ENCODE measurements at regions not wholly inside any gene's neighbourhood (a gene's known extent, or its start where the extent isn't known, plus 50 kb on each side); places are given as distances from the start of the nearest gene placed in this dataset.

DNA sequence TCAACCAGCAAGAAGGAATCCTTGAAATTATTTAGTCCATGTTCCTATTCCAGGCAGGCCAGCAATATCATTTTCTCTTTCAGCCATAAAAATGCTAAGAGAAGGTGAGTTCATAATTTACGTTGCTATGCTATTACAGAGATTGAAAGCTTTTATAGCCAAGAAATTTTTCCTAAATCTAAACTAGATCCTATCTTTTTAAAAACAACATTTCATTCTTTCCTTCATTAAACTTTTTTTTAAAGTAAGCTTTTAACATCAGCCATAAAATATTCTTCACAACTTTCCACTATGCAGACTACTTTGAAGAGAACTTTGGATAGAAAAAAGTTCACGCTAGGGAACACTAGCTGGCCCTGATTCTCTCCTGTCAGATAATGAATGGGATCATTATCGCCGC lies 159.8 kb downstream of the RPS12 start:
- no peaks in the 10 kb centered on the region for H3K36me3 ChIP-seq
- no peak overlapping the region for H3K27ac ChIP-seq
- WGBS, 5 donors = 78 to 91% (median 85%) methylated on average over 4 of the region's 4 CpGs
- TF ChIP-seq CTCF (IDR thresholded peaks at IDR 0.05 in 8 of 11, conservative IDR thresholded peaks at IDR 0.05 in 3 of 11) (no peak), POLR2AphosphoS5 (IDR thresholded peaks at IDR 0.05) (no peak), POLR2A (IDR thresholded peaks at IDR 0.05) (no peak)
- H3K4me3 ChIP-seq = no peak overlapping the region
- intact Hi-C loops (cut with DNase I; ENCODE audit: low total_unique reads) = no loop called here
- no peak for DNase-seq
- H3K27me3 ChIP-seq (replicated peaks in 1 of 7) = peaks cover 0 to 25% (median 0%) of the 10 kb centered on the region in 7 donors
- H3K4me1 ChIP-seq = no peaks in the 10 kb centered on the region
- H3K9me3 ChIP-seq = no peaks in the 10 kb centered on the region

DNA sequence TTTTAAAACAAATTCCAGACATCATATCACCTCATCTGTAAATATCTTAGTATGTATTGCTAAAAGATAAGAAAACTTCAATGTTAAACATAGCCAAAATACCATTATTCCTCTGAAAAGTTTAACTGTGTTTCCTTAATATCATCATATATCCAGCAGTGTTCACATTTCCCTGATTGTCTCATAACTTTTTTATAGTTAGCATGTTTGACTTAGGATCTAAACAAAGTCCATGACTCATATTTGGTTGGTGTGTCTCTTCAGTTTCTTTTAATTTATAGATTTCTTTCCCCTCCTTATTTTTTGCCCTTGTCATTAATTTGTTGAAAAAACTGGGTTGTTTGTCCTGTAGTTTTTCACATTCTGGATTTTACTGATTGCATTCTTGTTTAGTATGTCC lies 163.0 kb downstream of the RPS12 start:
- Histone ChIP-seq H3K27ac (no peak overlapping the region), H3K4me1 (no peaks in the 10 kb centered on the region), H3K27me3 (replicated peaks in 1 of 7) (peaks cover 0 to 6% (median 0%) of the 10 kb centered on the region in 7 donors), H3K9me3 (peaks cover 0 to 6% (median 0%) of the 10 kb centered on the region in 8 donors), H3K36me3 (no peaks in the 10 kb centered on the region), H3K4me3 (no peak overlapping the region)
- no peak for DNase-seq
- intact Hi-C loops (cut with DNase I; ENCODE audit: low total_unique reads) = no loop called here
- TF ChIP-seq CTCF (IDR thresholded peaks at IDR 0.05 in 8 of 11, conservative IDR thresholded peaks at IDR 0.05 in 3 of 11) (no peak), POLR2AphosphoS5 (IDR thresholded peaks at IDR 0.05) (no peak), POLR2A (IDR thresholded peaks at IDR 0.05) (no peak)

DNA sequence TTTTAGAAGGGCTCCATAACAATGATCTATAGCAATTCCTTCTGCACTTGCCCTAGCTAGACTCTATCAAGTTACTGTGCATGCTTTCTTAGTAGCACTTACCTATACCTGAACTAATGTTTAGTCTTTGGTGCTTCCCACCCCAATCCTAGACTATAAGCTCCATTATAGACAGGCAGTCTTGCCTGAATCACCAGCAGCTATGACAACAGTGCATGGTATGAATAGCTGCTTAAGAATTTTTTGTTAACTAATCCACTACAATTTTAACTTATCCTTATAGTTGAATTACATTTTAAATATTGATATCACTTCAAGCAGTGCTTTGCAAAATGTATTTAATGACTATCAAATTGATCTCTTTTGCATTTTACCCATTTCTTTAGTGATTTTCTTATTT lies 164.3 kb downstream of the RPS12 start:
- H3K27ac ChIP-seq = no peak overlapping the region
- H3K4me1 ChIP-seq = no peaks in the 10 kb centered on the region
- H3K4me3 ChIP-seq = no peak overlapping the region
- intact Hi-C loops (cut with DNase I; ENCODE audit: low total_unique reads) = no loop called here
- H3K27me3 ChIP-seq (replicated peaks in 1 of 7) = peaks cover 0 to 6% (median 0%) of the 10 kb centered on the region in 7 donors
- no peak for TF ChIP-seq CTCF (IDR thresholded peaks at IDR 0.05 in 8 of 11, conservative IDR thresholded peaks at IDR 0.05 in 3 of 11)
- no peak for TF ChIP-seq POLR2A (IDR thresholded peaks at IDR 0.05)
- no peak for TF ChIP-seq POLR2AphosphoS5 (IDR thresholded peaks at IDR 0.05)
- H3K36me3 ChIP-seq = no peaks in the 10 kb centered on the region
- DNase-seq = no peak
- peaks cover 0 to 8% (median 0%) of the 10 kb centered on the region in 8 donors for H3K9me3 ChIP-seq

- 80 to 87% (median 84%) methylated on average over 2 of the region's 2 CpGs for WGBS, 5 donors
- Histone ChIP-seq H3K4me3 (no peak overlapping the region), H3K9me3 (no peaks in the 10 kb centered on the region), H3K27ac (no peak overlapping the region), H3K36me3 (no peaks in the 10 kb centered on the region), H3K4me1 (no peaks in the 10 kb centered on the region), H3K27me3 (replicated peaks in 1 of 7) (peaks cover 0 to 11% (median 0%) of the 10 kb centered on the region in 7 donors)
- intact Hi-C loops (cut with DNase I; ENCODE audit: low total_unique reads) = no loop called here
- DNase-seq = no peak
- TF ChIP-seq POLR2A (IDR thresholded peaks at IDR 0.05) = no peak
- TF ChIP-seq POLR2AphosphoS5 (IDR thresholded peaks at IDR 0.05) = no peak
- TF ChIP-seq CTCF (IDR thresholded peaks at IDR 0.05 in 8 of 11, conservative IDR thresholded peaks at IDR 0.05 in 3 of 11) = no peak
Observed at GRCh38 chr6:132993738-132994137, 179.4 kb downstream of the RPS12 start.

All from spleen (tissue), 11 donors.